ENCODE measurements at regions not wholly inside any gene's neighbourhood (a gene's known extent, or its start where the extent isn't known, plus 50 kb on each side); places are given as distances from the start of the nearest gene placed in this dataset.
"Not testable (repeated sequence)": the region's sequence is repeated elsewhere in the genome, so short reads cannot be mapped to it uniquely, and the experiment has no call there.

DNA sequence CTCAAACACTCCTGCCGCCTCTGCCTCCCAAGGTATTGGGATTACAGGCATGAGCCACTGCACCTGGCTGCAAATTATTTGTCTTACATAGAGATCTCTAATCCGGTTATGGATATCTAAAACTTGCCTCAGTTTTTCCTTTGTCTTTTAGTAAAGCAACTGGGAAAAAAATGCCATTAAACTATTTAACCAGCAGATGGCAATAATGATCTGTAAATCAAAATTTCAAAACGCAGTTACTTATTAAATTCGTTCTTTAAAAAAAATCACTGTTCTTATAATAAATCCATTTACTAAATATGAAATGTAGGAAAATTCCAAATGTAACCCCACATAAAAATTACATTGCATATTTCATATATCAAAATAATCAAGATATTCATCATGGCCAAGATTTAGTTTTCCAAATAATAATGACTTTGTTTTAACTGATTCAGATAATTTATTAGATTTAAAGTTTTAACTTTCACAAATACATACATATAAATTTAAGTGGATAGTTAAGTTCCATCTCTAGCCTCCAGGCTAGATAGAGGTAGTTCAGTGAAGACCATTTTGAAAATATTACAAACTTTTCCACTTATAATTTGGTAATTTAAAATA is 125.8 kb downstream of the KBTBD2 start:
- TF ChIP-seq, protein P1, sequence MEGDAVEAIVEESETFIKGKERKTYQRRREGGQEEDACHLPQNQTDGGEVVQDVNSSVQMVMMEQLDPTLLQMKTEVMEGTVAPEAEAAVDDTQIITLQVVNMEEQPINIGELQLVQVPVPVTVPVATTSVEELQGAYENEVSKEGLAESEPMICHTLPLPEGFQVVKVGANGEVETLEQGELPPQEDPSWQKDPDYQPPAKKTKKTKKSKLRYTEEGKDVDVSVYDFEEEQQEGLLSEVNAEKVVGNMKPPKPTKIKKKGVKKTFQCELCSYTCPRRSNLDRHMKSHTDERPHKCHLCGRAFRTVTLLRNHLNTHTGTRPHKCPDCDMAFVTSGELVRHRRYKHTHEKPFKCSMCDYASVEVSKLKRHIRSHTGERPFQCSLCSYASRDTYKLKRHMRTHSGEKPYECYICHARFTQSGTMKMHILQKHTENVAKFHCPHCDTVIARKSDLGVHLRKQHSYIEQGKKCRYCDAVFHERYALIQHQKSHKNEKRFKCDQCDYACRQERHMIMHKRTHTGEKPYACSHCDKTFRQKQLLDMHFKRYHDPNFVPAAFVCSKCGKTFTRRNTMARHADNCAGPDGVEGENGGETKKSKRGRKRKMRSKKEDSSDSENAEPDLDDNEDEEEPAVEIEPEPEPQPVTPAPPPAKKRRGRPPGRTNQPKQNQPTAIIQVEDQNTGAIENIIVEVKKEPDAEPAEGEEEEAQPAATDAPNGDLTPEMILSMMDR (IDR thresholded peaks at IDR 0.05) = peak; percentile 84
- not testable (repeated sequence) for H3K9me3 Mint-ChIP-seq (ENCODE audit: low read depth); H3K27ac Mint-ChIP-seq (ENCODE audit: unreplicated experiment); H3K4me3 Mint-ChIP-seq (ENCODE audit: unreplicated experiment); DNase-seq (ENCODE audit: low spot score); H3K36me3 Mint-ChIP-seq (ENCODE audit: low read depth); H3K27me3 Mint-ChIP-seq (ENCODE audit: low read depth)
- H3K4me1 Mint-ChIP-seq (ENCODE audit: low read depth) = peaks cover 12% of the 10 kb centered on the region

DNA sequence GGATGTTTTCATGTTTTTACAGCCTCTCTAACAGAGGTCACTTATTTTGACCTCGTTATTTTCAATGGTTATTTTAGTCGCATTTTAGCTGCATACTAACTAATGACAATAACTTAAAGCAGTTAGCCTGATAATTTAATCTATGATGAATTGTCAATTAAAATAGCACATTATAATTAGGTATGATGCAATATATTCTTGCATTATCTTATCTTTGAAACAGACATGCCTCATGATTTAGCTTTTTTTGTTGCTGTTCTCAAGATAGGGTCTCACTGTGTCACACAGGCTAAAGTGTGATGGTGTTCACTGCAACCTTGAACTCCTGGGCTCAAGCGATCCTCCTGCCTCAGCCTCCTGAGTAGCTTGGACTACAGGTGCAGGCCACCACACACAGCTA is 126.4 kb downstream of the KBTBD2 start:
- no peak overlapping the region for H3K4me3 Mint-ChIP-seq (ENCODE audit: unreplicated experiment)
- no peaks in the 10 kb centered on the region for H3K27me3 Mint-ChIP-seq (ENCODE audit: low read depth)
- TF ChIP-seq, protein P1 (IDR thresholded peaks at IDR 0.05) = no peak
- peaks cover 2% of the 10 kb centered on the region for H3K36me3 Mint-ChIP-seq (ENCODE audit: low read depth)
- H3K9me3 Mint-ChIP-seq (ENCODE audit: low read depth) = no peaks in the 10 kb centered on the region
- no peak overlapping the region for H3K27ac Mint-ChIP-seq (ENCODE audit: unreplicated experiment)
- DNase-seq (ENCODE audit: low spot score) = no peak
- peaks cover 12% of the 10 kb centered on the region for H3K4me1 Mint-ChIP-seq (ENCODE audit: low read depth)

DNA sequence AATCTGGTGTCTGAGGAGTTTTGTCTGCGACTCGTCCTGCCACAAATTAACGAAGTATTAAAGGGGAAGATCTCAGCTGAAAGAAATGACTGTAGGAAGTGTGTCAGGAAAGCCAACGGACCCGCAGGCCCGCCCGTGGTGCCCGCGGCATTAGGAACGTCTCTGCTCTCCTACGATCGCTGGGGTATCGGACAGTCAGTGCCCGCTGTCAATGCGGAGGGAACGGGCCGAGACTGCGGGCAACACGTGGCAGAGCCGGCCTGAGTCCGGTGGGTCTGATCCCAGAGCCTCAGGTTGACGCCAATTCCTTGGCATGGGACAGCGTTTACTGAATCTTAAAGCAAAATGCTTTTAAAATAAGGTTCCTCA is 128.7 kb downstream of the KBTBD2 start:
- peaks cover 9% of the 10 kb centered on the region for H3K4me1 Mint-ChIP-seq (ENCODE audit: low read depth)
- H3K27me3 Mint-ChIP-seq (ENCODE audit: low read depth) = no peaks in the 10 kb centered on the region
- H3K9me3 Mint-ChIP-seq (ENCODE audit: low read depth) = no peaks in the 10 kb centered on the region
- no peak overlapping the region for H3K27ac Mint-ChIP-seq (ENCODE audit: unreplicated experiment)
- DNase-seq (ENCODE audit: low spot score) = no peak
- no peaks in the 10 kb centered on the region for H3K36me3 Mint-ChIP-seq (ENCODE audit: low read depth)
- TF ChIP-seq, protein P1 (IDR thresholded peaks at IDR 0.05) = no peak
- peak overlapping the region; percentile 23 for H3K4me3 Mint-ChIP-seq (ENCODE audit: unreplicated experiment)

DNA sequence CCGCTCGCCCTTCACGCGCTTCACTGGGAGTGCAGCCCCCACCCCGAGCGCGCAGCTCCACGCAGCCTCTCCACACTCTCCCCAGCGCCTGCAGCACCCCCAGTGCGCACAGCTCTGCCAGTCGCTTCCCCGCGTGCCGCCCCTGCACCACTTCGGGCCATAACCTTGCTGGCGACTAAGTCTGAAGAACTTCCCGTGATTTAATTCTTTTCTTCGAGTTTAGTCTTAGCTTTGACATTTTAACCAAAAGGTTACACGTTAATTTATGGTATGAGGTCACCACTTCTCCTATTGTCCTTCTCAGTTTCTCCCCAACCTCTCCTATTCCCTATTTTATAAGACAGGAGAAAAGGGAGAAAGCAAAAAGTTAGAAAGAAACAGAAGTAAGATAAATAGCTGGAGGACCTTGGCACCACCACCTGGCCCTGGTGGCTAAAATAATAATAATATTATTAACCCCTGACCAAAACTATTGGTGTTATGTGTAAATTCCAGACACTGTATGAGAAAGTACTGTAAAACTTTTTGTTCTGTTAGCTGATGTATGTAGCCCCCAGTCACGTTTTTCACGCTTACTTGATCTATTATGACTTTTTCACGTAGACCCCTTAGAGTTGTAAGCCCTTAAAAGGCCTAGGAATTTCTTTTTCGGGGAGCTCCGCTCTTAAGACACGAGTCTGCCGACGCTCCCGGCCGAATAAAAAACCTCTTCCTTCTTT is 129.2 kb downstream of the KBTBD2 start:
- not testable (repeated sequence) for H3K36me3 Mint-ChIP-seq (ENCODE audit: low read depth); H3K27me3 Mint-ChIP-seq (ENCODE audit: low read depth); H3K27ac Mint-ChIP-seq (ENCODE audit: unreplicated experiment); H3K9me3 Mint-ChIP-seq (ENCODE audit: low read depth); H3K4me1 Mint-ChIP-seq (ENCODE audit: low read depth); DNase-seq (ENCODE audit: low spot score)
- peak overlapping the region; percentile 23 for H3K4me3 Mint-ChIP-seq (ENCODE audit: unreplicated experiment)

DNA sequence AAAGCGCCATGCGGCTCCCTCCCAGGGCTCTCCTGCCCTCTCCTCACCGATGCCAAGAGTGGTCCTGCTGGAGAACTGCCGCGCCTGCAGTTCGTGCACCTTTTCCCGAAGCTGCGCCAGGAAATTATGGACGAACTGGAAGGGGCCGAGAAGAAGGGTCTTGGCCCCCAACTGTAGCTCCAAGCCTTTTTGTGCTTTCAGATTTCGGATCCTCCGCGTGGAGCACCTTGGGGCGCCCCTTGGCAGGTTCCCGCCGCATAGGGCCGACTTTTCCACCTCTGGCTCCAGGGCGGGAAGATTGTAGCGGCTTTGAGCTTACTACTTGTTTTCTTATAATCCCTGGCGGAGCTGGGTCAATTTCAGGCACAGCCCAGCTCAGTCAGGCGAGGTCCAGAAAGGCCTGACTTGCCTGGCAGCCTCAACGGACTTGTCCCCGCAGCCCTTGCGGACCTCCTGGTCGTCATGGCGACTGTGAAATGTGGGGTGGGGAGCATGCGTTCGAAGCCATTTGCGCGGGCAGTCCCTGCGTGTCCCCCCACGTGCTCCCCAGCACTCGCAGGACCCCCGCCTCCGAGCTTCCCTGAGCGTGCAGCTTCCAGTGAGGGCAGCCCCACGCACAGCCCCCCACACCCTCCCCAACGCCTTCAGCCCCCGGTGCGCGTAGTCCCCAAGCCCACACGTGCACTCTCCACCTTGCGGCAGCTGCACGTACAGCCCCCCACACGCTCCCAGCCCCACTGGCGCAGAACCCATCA is 129.9 kb downstream of the KBTBD2 start:
- peak; percentile 80 for DNase-seq (ENCODE audit: low spot score)
- H3K27ac Mint-ChIP-seq (ENCODE audit: unreplicated experiment) = no peak overlapping the region
- no peaks in the 10 kb centered on the region for H3K36me3 Mint-ChIP-seq (ENCODE audit: low read depth)
- TF ChIP-seq, protein P1 (IDR thresholded peaks at IDR 0.05) = no peak
- H3K4me1 Mint-ChIP-seq (ENCODE audit: low read depth) = peaks cover 9% of the 10 kb centered on the region
- no peak overlapping the region for H3K4me3 Mint-ChIP-seq (ENCODE audit: unreplicated experiment)
- no peaks in the 10 kb centered on the region for H3K27me3 Mint-ChIP-seq (ENCODE audit: low read depth)
- H3K9me3 Mint-ChIP-seq (ENCODE audit: low read depth) = no peaks in the 10 kb centered on the region

DNA sequence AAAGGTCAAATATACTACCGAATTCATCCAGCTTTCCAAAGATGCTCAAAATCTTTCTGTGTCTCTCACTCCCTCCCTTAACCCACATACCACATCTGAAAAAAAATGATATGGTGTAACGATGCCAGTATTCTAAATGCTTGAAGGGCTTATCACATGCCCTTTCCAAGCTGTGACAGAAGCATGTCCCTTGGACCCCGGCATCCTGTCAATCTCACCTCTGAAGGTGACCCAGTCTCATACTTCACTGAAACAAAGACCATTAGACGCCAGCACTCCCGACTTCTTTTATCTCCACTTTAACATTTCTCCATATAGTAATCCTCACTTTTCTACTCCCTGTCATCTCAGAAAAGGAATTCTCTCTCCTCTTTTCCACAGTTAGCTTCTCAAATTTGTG is 130.8 kb downstream of the KBTBD2 start:
- not testable (repeated sequence) for H3K9me3 Mint-ChIP-seq (ENCODE audit: low read depth); H3K4me3 Mint-ChIP-seq (ENCODE audit: unreplicated experiment); H3K27me3 Mint-ChIP-seq (ENCODE audit: low read depth); H3K36me3 Mint-ChIP-seq (ENCODE audit: low read depth); DNase-seq (ENCODE audit: low spot score); H3K27ac Mint-ChIP-seq (ENCODE audit: unreplicated experiment); H3K4me1 Mint-ChIP-seq (ENCODE audit: low read depth)

DNA sequence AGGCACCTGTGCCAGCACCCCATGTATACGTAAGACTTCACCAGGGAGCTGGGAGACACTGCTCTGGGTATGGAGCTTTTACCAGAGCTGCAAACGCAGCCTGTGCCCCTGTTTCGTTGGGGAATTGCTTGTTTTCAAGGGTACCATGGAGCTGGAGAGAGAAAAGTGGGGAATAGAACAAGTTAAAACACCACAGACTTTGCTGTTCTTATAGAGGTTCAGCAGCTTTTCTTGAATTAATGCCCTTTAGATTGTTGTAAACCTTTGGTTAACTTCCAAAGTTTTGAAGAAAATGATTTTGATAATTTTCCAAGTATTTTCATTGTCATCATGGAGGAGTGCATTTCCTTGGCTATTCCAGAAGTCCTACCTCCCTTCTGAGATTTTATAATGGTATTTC is 131.7 kb downstream of the KBTBD2 start:
- not testable (repeated sequence) for H3K27ac Mint-ChIP-seq (ENCODE audit: unreplicated experiment); H3K4me3 Mint-ChIP-seq (ENCODE audit: unreplicated experiment); DNase-seq (ENCODE audit: low spot score); H3K27me3 Mint-ChIP-seq (ENCODE audit: low read depth); H3K36me3 Mint-ChIP-seq (ENCODE audit: low read depth); H3K4me1 Mint-ChIP-seq (ENCODE audit: low read depth); H3K9me3 Mint-ChIP-seq (ENCODE audit: low read depth)

DNA sequence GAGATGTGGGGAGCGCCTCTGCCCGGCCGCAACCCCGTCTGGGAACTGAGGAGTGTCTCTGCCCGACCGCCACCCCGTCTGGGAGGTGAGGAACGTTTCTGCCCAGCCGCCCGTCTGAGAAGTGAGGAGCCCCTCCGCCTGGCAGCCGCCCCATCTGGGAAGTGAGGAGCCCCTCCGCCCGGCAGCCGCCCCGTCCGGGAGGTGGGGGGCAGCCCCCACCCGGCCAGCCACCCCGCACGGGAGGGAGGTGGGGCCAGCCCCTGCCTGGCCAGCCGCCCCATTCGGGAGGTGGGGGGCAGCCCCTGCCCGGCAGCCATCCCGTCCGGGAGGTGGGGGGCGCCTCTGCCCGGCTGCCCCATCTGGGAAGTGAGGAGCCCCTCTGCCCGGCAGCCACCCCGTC is 137.7 kb downstream of the KBTBD2 start:
- not testable (repeated sequence) for H3K9me3 Mint-ChIP-seq (ENCODE audit: low read depth); H3K36me3 Mint-ChIP-seq (ENCODE audit: low read depth); DNase-seq (ENCODE audit: low spot score); H3K27me3 Mint-ChIP-seq (ENCODE audit: low read depth); H3K4me3 Mint-ChIP-seq (ENCODE audit: unreplicated experiment); H3K27ac Mint-ChIP-seq (ENCODE audit: unreplicated experiment); H3K4me1 Mint-ChIP-seq (ENCODE audit: low read depth)

DNA sequence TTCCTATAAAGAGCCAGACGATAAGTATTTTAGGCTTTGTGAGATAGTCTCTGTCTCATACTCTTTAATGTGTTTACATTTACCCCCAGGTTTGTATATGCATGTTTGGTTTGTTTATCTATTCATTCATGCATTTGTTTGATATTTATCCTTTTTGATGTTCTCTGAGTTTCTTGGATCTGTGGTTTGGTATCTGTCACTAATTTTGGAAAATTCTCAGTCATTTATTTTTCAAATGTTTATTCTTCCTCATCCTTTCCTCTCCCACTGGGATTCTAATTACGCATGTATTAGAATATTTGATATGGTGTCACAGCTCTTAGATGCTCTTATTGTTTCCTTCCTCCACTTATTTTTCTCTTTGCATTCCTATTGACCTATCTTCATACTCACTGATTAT is 143.2 kb downstream of the KBTBD2 start:
- not testable (repeated sequence) for H3K4me1 Mint-ChIP-seq (ENCODE audit: low read depth); H3K27ac Mint-ChIP-seq (ENCODE audit: unreplicated experiment); H3K4me3 Mint-ChIP-seq (ENCODE audit: unreplicated experiment); H3K9me3 Mint-ChIP-seq (ENCODE audit: low read depth); H3K36me3 Mint-ChIP-seq (ENCODE audit: low read depth); H3K27me3 Mint-ChIP-seq (ENCODE audit: low read depth); DNase-seq (ENCODE audit: low spot score)
